Kidney capillary endothelial cell (primary cell): ENCODE measurements at regions not wholly inside any gene's neighbourhood (a gene's known extent, or its start where the extent isn't known, plus 50 kb on each side); places are given as distances from the start of the nearest gene placed in this dataset.
"Not testable (repeated sequence)": the region's sequence is repeated elsewhere in the genome, so short reads cannot be mapped to it uniquely, and the experiment has no call there.

Source experiments
- DNase-seq: peaks from one replicate; pipeline ENCODE4 v3.0.0-alpha.2; 2018; ENCODE audit warnings: low spot score

DNA sequence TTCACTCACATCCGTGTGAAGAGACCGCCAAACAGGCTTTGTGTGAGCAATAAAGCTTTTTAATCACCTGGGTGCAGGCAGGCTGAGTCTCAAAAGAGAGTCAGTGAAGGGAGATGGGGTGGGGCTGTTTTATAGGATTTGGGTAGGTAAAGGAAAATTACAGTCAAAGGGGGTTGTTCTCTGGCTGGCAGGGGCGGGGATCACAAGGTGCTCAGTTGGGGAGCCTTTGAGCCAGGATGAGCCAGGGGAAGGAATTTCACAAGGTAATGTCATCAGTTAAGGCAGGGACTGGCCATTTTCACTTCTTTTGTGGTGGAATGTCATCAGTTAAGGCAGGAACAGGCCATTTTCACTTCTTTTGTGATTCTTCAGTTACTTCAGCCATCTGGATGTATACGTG lies 210.3 kb upstream of the ELL2 start:
- not testable (repeated sequence) for DNase-seq

DNA sequence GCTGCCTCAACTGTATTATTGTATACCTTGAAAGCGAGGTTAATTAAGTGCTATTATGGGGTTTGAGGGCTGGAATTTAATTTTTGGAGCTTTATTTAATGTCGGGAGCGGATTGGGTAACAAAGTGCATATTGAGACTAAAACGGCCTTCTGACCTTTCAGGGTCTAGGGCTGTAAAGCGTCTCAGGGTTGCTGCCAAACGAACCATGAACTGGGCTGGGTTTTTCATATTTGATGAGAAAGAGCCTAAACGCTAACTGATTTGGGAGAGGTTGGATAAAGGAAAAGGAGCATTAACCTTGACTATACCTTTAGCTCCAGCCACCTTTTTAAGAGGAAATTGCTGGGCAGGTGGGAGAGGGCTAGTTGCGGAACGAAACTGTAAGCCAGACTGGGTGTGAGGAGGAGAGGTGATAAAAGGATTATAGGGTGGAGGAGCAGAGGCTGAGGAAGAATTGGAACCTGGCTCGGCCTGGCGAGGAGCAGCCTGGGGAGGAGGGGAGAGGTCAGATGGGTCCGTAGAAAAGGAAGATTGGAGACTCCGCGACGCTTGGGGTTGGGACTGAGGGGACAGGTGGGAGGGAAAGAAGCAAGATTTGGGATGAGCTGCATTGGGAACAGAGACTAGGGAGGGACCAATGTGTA lies 209.0 kb upstream of the ELL2 start:
- DNase-seq: not testable (repeated sequence)

DNA sequence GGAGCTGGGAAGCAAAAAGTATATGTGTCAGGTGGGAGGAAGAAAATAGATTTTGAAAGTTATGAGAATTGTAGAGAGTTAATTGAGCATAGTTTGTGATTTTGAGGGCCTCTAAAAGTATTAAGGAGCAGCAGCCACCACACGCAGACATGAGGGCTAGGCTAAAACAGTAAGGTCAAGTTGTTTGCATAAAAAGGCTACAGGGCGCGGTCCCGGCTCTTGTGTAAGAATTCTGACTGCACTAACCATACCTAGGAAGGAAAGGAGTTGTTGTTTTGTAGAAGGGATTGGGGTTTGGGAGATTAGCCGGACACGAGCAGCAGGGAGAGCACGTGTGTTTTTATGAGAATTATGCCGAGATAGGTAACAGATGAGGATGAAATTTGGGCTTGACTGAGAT lies 207.2 kb upstream of the ELL2 start:
- DNase-seq: not testable (repeated sequence)

DNA sequence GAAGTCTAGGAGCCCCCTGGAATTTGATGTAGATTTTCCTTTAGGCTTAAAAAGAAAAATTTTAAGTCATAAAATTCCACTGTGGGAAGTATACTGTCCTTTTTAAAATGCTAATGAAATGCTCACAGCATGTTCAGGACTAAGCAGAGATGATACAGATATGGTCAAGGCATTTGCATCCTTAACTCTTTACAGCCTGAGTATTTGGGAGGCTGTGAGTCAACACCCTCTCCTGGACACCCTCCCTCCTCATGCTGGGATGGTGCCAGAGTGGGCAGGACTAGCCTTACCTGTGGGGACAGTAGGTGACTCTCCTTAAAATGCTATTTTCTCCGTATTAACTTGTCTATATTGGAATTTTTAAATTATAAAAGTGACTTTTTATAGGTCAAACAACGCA lies 197.4 kb upstream of the ELL2 start:
- no peak for DNase-seq

GRCh38 chr5:96157841-96158291 lies 196.2 kb upstream of the ELL2 start:
- no peak for DNase-seq

DNA sequence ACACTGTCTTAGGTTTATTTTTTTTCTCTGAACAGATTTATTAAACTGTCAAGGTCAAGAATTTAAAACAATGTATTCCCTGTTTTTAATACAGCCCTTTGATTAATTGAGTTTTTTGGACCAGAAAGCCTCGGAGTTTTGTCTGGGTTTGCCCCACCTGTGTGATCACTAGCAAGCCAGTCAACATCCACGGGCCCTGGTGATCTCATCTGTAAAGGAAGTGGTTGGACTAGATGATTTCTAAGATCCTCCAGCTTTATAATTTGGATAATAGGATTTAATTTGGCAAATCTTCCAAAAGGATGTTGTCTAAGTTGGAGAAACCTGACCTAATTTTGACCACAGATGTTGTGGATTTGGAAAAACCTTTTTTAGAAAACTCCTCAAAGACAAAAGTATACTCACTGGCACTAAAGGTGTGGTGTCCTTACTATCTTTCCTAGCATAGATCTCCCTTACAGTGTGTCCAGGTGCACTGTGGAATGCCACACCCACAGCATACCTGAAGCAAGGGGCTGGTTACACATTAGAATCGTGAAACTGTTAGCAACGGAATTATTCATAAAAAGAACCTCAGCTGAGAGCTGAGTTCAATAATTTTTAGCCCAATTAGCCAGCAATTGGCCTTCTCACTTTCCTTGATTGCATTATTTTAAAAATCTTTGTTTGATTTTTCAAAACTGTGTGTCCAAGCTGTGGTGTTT lies 195.6 kb upstream of the ELL2 start:
- no peak for DNase-seq

DNA sequence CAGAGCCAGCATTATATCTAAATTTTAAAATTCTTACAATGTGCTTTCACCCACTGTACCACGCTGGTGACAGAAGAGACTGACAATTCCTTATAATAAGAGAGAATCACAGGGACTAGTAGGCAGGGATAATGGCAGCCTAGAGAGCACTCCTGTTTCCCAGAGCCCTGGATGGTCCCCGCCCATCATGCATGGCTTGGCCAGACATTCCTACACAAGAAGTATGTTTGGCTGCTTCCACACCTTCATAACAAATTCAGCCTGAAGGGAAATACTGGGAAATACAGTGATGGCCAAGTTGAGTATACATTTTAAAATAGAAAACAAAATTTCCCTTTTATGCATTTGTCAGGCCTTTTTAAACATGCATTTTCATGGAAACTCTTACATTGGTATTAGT lies 193.5 kb upstream of the ELL2 start:
- no peak for DNase-seq

DNA sequence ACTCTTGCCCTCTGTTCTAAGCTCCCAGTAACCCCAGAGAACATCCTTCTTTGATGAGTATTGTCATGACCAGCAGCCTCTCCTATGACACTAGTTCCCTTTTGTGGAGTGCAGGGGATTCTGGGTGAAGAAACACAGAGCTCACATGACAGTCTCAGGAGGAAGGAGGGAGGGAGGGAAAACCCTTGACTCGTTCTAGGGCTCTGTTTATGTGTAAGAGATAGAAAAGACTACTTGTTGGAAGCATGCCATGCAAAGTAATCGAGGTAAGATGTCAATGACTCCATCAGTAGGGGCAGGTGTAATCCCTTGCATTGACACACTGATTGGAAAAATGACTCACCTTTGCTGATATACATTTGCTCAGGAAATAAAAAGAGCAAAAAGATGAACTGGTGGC lies 190.2 kb upstream of the ELL2 start:
- no peak for DNase-seq

- DNase-seq: no peak
Measured at GRCh38 chr5:96150007-96150406, 188.4 kb upstream of the ELL2 start.

GRCh38 chr5:96149546-96149945 lies 187.9 kb upstream of the ELL2 start:
- DNase-seq: no peak

GRCh38 chr5:96149021-96149420 lies 187.4 kb upstream of the ELL2 start:
- no peak for DNase-seq

DNA sequence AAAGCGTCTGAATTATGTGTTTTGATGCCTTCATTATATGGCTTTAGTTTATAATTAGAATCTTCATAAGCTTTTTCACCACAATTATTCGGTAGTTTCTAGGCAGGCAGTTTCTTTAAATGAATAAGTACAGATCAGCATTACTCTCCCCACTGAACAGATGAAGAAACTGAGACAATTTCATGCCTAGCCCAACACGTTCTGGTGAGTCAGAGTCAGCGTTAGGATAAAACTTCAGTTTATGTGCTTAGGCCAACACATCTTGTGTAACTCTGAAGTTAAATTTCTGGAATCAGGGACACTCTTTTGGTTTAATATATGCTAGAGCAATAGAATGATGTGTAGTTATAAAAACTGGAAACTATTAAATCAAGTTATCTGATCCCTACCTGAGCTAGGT lies 186.7 kb upstream of the ELL2 start:
- no peak for DNase-seq

- no peak for DNase-seq
Measured at GRCh38 chr5:96147866-96148265, 186.2 kb upstream of the ELL2 start.

- peak; percentile 6 for DNase-seq
Measured at GRCh38 chr5:96146675-96147074, 185.0 kb upstream of the ELL2 start.

GRCh38 chr5:96144289-96144688 lies 182.6 kb upstream of the ELL2 start:
- DNase-seq: no peak

- DNase-seq: no peak
Measured at GRCh38 chr5:96143450-96143849, 181.8 kb upstream of the ELL2 start.

DNA sequence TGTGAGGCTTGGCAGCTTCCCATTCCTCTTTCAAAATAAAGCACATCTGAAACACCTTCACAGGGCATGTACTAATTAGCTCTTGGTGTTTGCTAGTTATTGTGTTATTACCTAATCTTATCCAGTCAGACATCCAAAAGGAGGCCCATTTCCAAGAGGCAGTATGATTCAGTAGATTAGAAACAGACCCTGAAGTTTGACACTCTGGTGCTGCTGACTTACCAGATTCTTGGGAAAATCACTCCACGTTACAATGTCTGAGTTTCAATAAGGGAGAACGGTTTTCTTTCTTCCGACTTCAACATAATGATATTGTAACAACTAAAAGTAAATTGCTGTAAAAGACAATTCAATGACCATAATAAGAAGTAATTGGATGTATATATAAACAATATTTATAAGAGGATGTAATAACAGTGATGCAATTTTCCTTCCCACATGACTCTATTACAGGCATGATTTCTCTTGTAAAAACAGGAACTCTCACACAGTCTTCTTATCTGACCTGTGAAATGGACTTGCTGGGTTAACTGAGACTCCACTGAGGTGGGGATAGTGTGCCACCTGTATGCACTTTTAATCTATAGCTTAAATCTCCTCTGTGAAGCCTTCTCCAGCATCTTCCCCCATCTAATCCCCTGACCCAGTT lies 181.3 kb upstream of the ELL2 start:
- DNase-seq: no peak

GRCh38 chr5:96142184-96142781 lies 180.6 kb upstream of the ELL2 start:
- DNase-seq: no peak

DNA sequence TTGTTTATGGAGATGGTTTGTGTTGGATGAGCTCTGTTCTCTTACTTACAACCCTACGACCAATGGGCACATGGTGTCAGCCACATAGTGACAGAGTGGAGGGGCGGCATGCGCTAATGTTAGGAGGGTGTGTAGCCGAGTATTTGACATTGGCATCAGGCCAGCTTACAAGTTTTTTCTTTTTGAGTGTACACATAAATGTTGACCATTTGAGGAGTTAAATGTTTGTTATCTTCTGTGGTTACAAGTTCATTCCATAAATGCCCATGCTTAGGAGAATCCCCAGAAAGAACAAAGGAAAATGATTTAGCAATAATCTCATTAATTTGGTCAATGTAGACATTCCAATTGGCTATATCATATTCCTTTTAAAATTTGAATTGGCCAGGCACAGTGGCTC lies 180.1 kb upstream of the ELL2 start:
- no peak for DNase-seq

DNA sequence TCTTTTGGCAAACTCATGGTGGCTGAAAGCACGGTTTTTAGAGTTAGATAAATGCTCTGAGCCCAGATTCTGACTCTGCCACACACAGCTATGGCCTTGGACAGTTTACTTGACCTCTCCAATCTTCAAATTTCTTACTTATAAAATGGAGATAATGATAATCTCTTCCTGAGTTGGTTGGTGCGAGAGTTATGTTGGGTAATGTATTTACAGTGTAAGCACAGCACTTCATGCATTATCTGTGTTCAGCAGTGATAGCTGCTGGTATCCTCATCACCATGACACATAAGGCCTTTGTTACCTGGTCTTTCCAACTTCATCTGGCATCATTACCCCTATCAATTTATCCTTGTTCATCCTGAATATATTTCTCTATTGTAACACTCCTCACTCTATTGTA lies 178.8 kb upstream of the ELL2 start:
- DNase-seq: no peak

GRCh38 chr5:96140084-96140483 lies 178.4 kb upstream of the ELL2 start:
- no peak for DNase-seq

DNA sequence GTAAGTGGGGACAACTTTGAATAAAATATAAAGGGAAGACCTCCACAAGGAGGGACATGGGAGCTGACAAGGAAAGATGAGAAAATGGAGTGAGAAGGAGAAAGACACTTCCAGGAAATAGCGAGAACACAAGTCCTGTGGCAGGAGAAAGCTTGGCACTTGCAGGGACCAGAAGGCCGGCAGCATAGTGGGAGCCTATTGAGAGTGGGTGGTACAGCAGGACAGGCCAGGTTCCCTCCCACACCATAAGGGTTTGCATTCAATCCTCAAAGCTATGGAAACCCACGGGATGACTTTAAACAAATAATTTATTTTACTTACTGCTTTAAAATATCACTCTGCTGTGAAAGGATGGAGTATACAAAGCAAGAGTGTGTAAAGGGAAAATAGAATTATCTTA lies 173.2 kb upstream of the ELL2 start:
- no peak for DNase-seq
